HG03342 (cell line): ENCODE measurements at regions not wholly inside any gene's neighbourhood (a gene's known extent, or its start where the extent isn't known, plus 50 kb on each side); places are given as distances from the start of the nearest gene placed in this dataset.

ENCODE experiments used
- ATAC-seq: cut with Tn5 transposase; IDR thresholded peaks from one replicate; pipeline ENCODE4 v1.9.1; 2021; ENCODE audit warnings: mild to moderate bottlenecking, moderate library complexity; ENCODE audit not compliant: unreplicated experiment

GRCh38 chr14:97618401-97618800 is 821.2 kb downstream of the VRK1 start:
- no peak for ATAC-seq

- ATAC-seq: no peak
Observed at GRCh38 chr14:97618917-97619690, 821.9 kb downstream of the VRK1 start.

GRCh38 chr14:97620066-97620465 is 822.9 kb downstream of the VRK1 start:
- ATAC-seq: no peak

- no peak for ATAC-seq
Observed at GRCh38 chr14:97624985-97625384, 827.8 kb downstream of the VRK1 start.

- ATAC-seq: no peak
Observed at GRCh38 chr14:97625477-97625876, 828.3 kb downstream of the VRK1 start.

- no peak for ATAC-seq
Observed at GRCh38 chr14:97626088-97626487, 828.9 kb downstream of the VRK1 start.

GRCh38 chr14:97630249-97630648 is 833.1 kb downstream of the VRK1 start:
- no peak for ATAC-seq

- no peak for ATAC-seq
Observed at GRCh38 chr14:97633131-97633738, 836.1 kb downstream of the VRK1 start.

- ATAC-seq: no peak
Observed at GRCh38 chr14:97634751-97635150, 837.6 kb downstream of the VRK1 start.

- no peak for ATAC-seq
Observed at GRCh38 chr14:97638864-97639263, 841.7 kb downstream of the VRK1 start.

- ATAC-seq: no peak
Observed at GRCh38 chr14:97640031-97640430, 842.8 kb downstream of the VRK1 start.

GRCh38 chr14:97641827-97642226 is 844.6 kb downstream of the VRK1 start:
- ATAC-seq: no peak

- ATAC-seq: no peak
Observed at GRCh38 chr14:97642631-97643030, 845.4 kb downstream of the VRK1 start.

GRCh38 chr14:97644365-97644764 is 847.2 kb downstream of the VRK1 start:
- ATAC-seq: no peak

GRCh38 chr14:97649752-97650151 is 852.6 kb downstream of the VRK1 start:
- no peak for ATAC-seq

GRCh38 chr14:97655169-97655948 is 858.2 kb downstream of the VRK1 start:
- no peak for ATAC-seq

- no peak for ATAC-seq
Observed at GRCh38 chr14:97657609-97658008, 860.4 kb downstream of the VRK1 start.

GRCh38 chr14:97687944-97688630 is 890.9 kb downstream of the VRK1 start:
- ATAC-seq: no peak

- no peak for ATAC-seq
Observed at GRCh38 chr14:97688631-97689336, 891.6 kb downstream of the VRK1 start.

- no peak for ATAC-seq
Observed at GRCh38 chr14:97692084-97692483, 894.9 kb downstream of the VRK1 start.
